ENCODE measurements at regions not wholly inside any gene's neighbourhood (a gene's known extent, or its start where the extent isn't known, plus 50 kb on each side); places are given as distances from the start of the nearest gene placed in this dataset.
"Not testable (repeated sequence)": the region's sequence is repeated elsewhere in the genome, so short reads cannot be mapped to it uniquely, and the experiment has no call there.

GRCh38 chrX:104427693-104428092 lies 138.3 kb upstream of the IL1RAPL2 start:
- CTCF ChIA-PET, result no interaction called here

GRCh38 chrX:104427073-104427472 lies 138.9 kb upstream of the IL1RAPL2 start:
- no peaks in the 10 kb centered on the region for H3K9me3 Mint-ChIP-seq
- H3K4me1 Mint-ChIP-seq, result no peaks in the 10 kb centered on the region
- no peaks in the 10 kb centered on the region for H3K27me3 Mint-ChIP-seq
- CTCF ChIA-PET, result no interaction called here
- no peak for DNase-seq
- H3K4me3 Mint-ChIP-seq, result no peak overlapping the region
- no peaks in the 10 kb centered on the region for H3K36me3 Mint-ChIP-seq
- no peak overlapping the region for H3K27ac Mint-ChIP-seq

More at GRCh38 chrX:104427693-104428092, 138.3 kb upstream of the IL1RAPL2 start:
- no peak for DNase-seq
- no peaks in the 10 kb centered on the region for H3K36me3 Mint-ChIP-seq
- no peak overlapping the region for H3K27ac Mint-ChIP-seq
- H3K27me3 Mint-ChIP-seq, result no peaks in the 10 kb centered on the region
- H3K4me3 Mint-ChIP-seq, result no peak overlapping the region
- no peaks in the 10 kb centered on the region for H3K9me3 Mint-ChIP-seq
- no peaks in the 10 kb centered on the region for H3K4me1 Mint-ChIP-seq

- no peak overlapping the region for H3K4me3 Mint-ChIP-seq
- no peak for DNase-seq
- CTCF ChIA-PET, result no interaction called here
- H3K27me3 Mint-ChIP-seq, result no peaks in the 10 kb centered on the region
- H3K4me1 Mint-ChIP-seq, result no peaks in the 10 kb centered on the region
- H3K36me3 Mint-ChIP-seq, result no peaks in the 10 kb centered on the region
- no peaks in the 10 kb centered on the region for H3K9me3 Mint-ChIP-seq
- H3K27ac Mint-ChIP-seq, result no peak overlapping the region
Measured at GRCh38 chrX:104420907-104421306, 145.1 kb upstream of the IL1RAPL2 start.

GRCh38 chrX:104419926-104420325 lies 146.1 kb upstream of the IL1RAPL2 start:
- no peak for DNase-seq
- Mint-ChIP-seq H3K4me3 (no peak overlapping the region), H3K27me3 (no peaks in the 10 kb centered on the region), H3K9me3 (no peaks in the 10 kb centered on the region), H3K36me3 (no peaks in the 10 kb centered on the region), H3K27ac (no peak overlapping the region), H3K4me1 (no peaks in the 10 kb centered on the region)
- CTCF ChIA-PET, result no interaction called here

- no peaks in the 10 kb centered on the region for H3K36me3 Mint-ChIP-seq
Measured at GRCh38 chrX:104419211-104419610, 146.8 kb upstream of the IL1RAPL2 start.

GRCh38 chrX:104411800-104412199 lies 154.2 kb upstream of the IL1RAPL2 start:
- Mint-ChIP-seq H3K27me3 (no peaks in the 10 kb centered on the region), H3K4me3 (no peak overlapping the region), H3K36me3 (no peaks in the 10 kb centered on the region), H3K4me1 (no peaks in the 10 kb centered on the region), H3K9me3 (no peaks in the 10 kb centered on the region), H3K27ac (no peak overlapping the region)
- no peak for DNase-seq
- CTCF ChIA-PET, result no interaction called here

More at GRCh38 chrX:104419211-104419610, 146.8 kb upstream of the IL1RAPL2 start:
- H3K4me1 Mint-ChIP-seq, result no peaks in the 10 kb centered on the region
- H3K9me3 Mint-ChIP-seq, result no peaks in the 10 kb centered on the region
- no peaks in the 10 kb centered on the region for H3K27me3 Mint-ChIP-seq
- H3K4me3 Mint-ChIP-seq, result no peak overlapping the region
- CTCF ChIA-PET, result no interaction called here
- DNase-seq, result no peak
- no peak overlapping the region for H3K27ac Mint-ChIP-seq

- Mint-ChIP-seq H3K27ac (no peak overlapping the region), H3K4me1 (no peaks in the 10 kb centered on the region), H3K9me3 (no peaks in the 10 kb centered on the region), H3K36me3 (no peaks in the 10 kb centered on the region), H3K4me3 (no peak overlapping the region), H3K27me3 (no peaks in the 10 kb centered on the region)
- DNase-seq, result no peak
- CTCF ChIA-PET, result no interaction called here
Measured at GRCh38 chrX:104400387-104400786, 145.7 kb upstream of the ESX1 start.

- Mint-ChIP-seq H3K27me3 (no peaks in the 10 kb centered on the region), H3K36me3 (no peaks in the 10 kb centered on the region), H3K4me3 (no peak overlapping the region), H3K27ac (no peak overlapping the region), H3K4me1 (no peaks in the 10 kb centered on the region), H3K9me3 (no peaks in the 10 kb centered on the region)
- CTCF ChIA-PET, result no interaction called here
- DNase-seq, result no peak
Measured at GRCh38 chrX:104392350-104392749, 137.6 kb upstream of the ESX1 start.

- DNase-seq, result no peak
- H3K4me3 Mint-ChIP-seq, result no peak overlapping the region
- H3K4me1 Mint-ChIP-seq, result no peaks in the 10 kb centered on the region
- CTCF ChIA-PET, result no interaction called here
- no peaks in the 10 kb centered on the region for H3K27me3 Mint-ChIP-seq
- H3K36me3 Mint-ChIP-seq, result no peaks in the 10 kb centered on the region
- no peak overlapping the region for H3K27ac Mint-ChIP-seq
- no peaks in the 10 kb centered on the region for H3K9me3 Mint-ChIP-seq
Measured at GRCh38 chrX:104391906-104392305, 137.2 kb upstream of the ESX1 start.

GRCh38 chrX:104376937-104377336 lies 122.2 kb upstream of the ESX1 start:
- CTCF ChIA-PET, result no interaction called here
- Mint-ChIP-seq H3K4me1 (no peaks in the 10 kb centered on the region), H3K9me3 (no peaks in the 10 kb centered on the region), H3K4me3 (no peak overlapping the region), H3K36me3 (no peaks in the 10 kb centered on the region), H3K27ac (no peak overlapping the region), H3K27me3 (no peaks in the 10 kb centered on the region)
- DNase-seq, result no peak

- H3K27me3 Mint-ChIP-seq, result no peaks in the 10 kb centered on the region
- CTCF ChIA-PET, result no interaction called here
- no peaks in the 10 kb centered on the region for H3K4me1 Mint-ChIP-seq
- no peaks in the 10 kb centered on the region for H3K9me3 Mint-ChIP-seq
- no peak overlapping the region for H3K4me3 Mint-ChIP-seq
- no peaks in the 10 kb centered on the region for H3K36me3 Mint-ChIP-seq
- no peak overlapping the region for H3K27ac Mint-ChIP-seq
- no peak for DNase-seq
Measured at GRCh38 chrX:104372547-104372946, 117.8 kb upstream of the ESX1 start.

- Mint-ChIP-seq H3K36me3 (no peaks in the 10 kb centered on the region), H3K27me3 (no peaks in the 10 kb centered on the region), H3K4me1 (no peaks in the 10 kb centered on the region), H3K27ac (no peak overlapping the region), H3K9me3 (no peaks in the 10 kb centered on the region), H3K4me3 (no peak overlapping the region)
- CTCF ChIA-PET, result no interaction called here
- no peak for DNase-seq
Measured at GRCh38 chrX:104370089-104370488, 115.4 kb upstream of the ESX1 start.

- CTCF ChIA-PET, result not testable (repeated sequence)
Measured at GRCh38 chrX:104360774-104361173, 106.0 kb upstream of the ESX1 start.

GRCh38 chrX:104359124-104359523 lies 104.4 kb upstream of the ESX1 start:
- no peak overlapping the region for H3K4me3 Mint-ChIP-seq
- H3K9me3 Mint-ChIP-seq, result no peaks in the 10 kb centered on the region
- DNase-seq, result no peak
- CTCF ChIA-PET, result no interaction called here
- H3K27me3 Mint-ChIP-seq, result no peaks in the 10 kb centered on the region
- H3K27ac Mint-ChIP-seq, result no peak overlapping the region
- H3K36me3 Mint-ChIP-seq, result no peaks in the 10 kb centered on the region
- H3K4me1 Mint-ChIP-seq, result no peaks in the 10 kb centered on the region

More at GRCh38 chrX:104360774-104361173, 106.0 kb upstream of the ESX1 start:
- H3K27ac Mint-ChIP-seq, DNase-seq, H3K9me3 Mint-ChIP-seq, H3K27me3 Mint-ChIP-seq, H3K4me3 Mint-ChIP-seq, H3K36me3 Mint-ChIP-seq, H3K4me1 Mint-ChIP-seq: not testable (repeated sequence)

- CTCF ChIA-PET, result no interaction called here
- H3K36me3 Mint-ChIP-seq, result no peaks in the 10 kb centered on the region
- H3K27me3 Mint-ChIP-seq, result no peaks in the 10 kb centered on the region
- H3K4me1 Mint-ChIP-seq, result no peaks in the 10 kb centered on the region
- no peak for DNase-seq
- no peak overlapping the region for H3K4me3 Mint-ChIP-seq
- no peaks in the 10 kb centered on the region for H3K9me3 Mint-ChIP-seq
- H3K27ac Mint-ChIP-seq, result no peak overlapping the region
Measured at GRCh38 chrX:104351173-104351769, 96.5 kb upstream of the ESX1 start.

GRCh38 chrX:104347860-104348259 lies 93.1 kb upstream of the ESX1 start:
- no peak for DNase-seq
- Mint-ChIP-seq H3K27me3 (no peaks in the 10 kb centered on the region), H3K36me3 (no peaks in the 10 kb centered on the region), H3K4me3 (no peak overlapping the region), H3K4me1 (no peaks in the 10 kb centered on the region), H3K27ac (no peak overlapping the region), H3K9me3 (no peaks in the 10 kb centered on the region)
- CTCF ChIA-PET, result no interaction called here
